Immature natural killer cell (primary cell): ENCODE measurements at regions not wholly inside any gene's neighbourhood (a gene's known extent, or its start where the extent isn't known, plus 50 kb on each side); places are given as distances from the start of the nearest gene placed in this dataset.

ENCODE experiments used
- DNase-seq, 3 donors: peaks; one replicate each; pipeline ENCODE4 v3.0.0; 2022; ENCODE audit warnings: mixed read lengths in 1 of 3
- H3K27ac Mint-ChIP-seq, 6 donors: one replicate each; pipeline ENCODE4 v1.8.0; 2020; ENCODE audit warnings: mixed read lengths in 6 of 6, mild to moderate bottlenecking in 5 of 6, inconsistent platforms in 4 of 6, moderate library complexity in 3 of 6
- H3K27me3 Mint-ChIP-seq, 3 donors: one replicate each; pipeline ENCODE4 v1.8.0; 2020 to 2021; ENCODE audit warnings: low read depth in 3 of 3, mild to moderate bottlenecking in 3 of 3, mixed read lengths in 3 of 3, moderate library complexity in 3 of 3, inconsistent platforms in 1 of 3
- H3K36me3 Mint-ChIP-seq, 3 donors: one replicate each; pipeline ENCODE4 v1.8.0; 2020; ENCODE audit warnings: mixed read lengths in 3 of 3, inconsistent platforms in 2 of 3, mild to moderate bottlenecking in 2 of 3
- H3K4me1 Mint-ChIP-seq, 2 donors: one replicate each; pipeline ENCODE4 v1.8.0; 2020; ENCODE audit warnings: inconsistent platforms in 2 of 2, mild to moderate bottlenecking in 2 of 2, mixed read lengths in 2 of 2, moderate library complexity in 1 of 2
- H3K4me3 Mint-ChIP-seq, 5 donors: one replicate each; pipeline ENCODE4 v1.8.0; 2020; ENCODE audit warnings: mild to moderate bottlenecking in 5 of 5, mixed read lengths in 5 of 5, inconsistent platforms in 3 of 5, moderate library complexity in 3 of 5
- H3K9me3 Mint-ChIP-seq, 6 donors: one replicate each; pipeline ENCODE4 v1.8.0; 2020; ENCODE audit warnings: mild to moderate bottlenecking in 6 of 6, mixed read lengths in 6 of 6, inconsistent platforms in 4 of 6, moderate library complexity in 3 of 6

GRCh38 chr5:38166832-38167231, 91.5 kb upstream of the EGFLAM start:
- Mint-ChIP-seq H3K27me3 (peaks cover 0 to 6% (median 3%) of the 10 kb centered on the region in 3 donors), H3K4me3 (no peak overlapping the region), H3K36me3 (no peaks in the 10 kb centered on the region), H3K27ac (no peak overlapping the region), H3K4me1 (no peaks in the 10 kb centered on the region), H3K9me3 (peaks cover 0 to 3% (median 0%) of the 10 kb centered on the region in 6 donors)
- DNase-seq: no peak

GRCh38 chr5:38165435-38165834, 92.9 kb upstream of the EGFLAM start:
- no peak for DNase-seq
- Mint-ChIP-seq H3K27me3 (peaks cover 2 to 13% (median 3%) of the 10 kb centered on the region in 3 donors), H3K36me3 (no peaks in the 10 kb centered on the region), H3K27ac (no peak overlapping the region), H3K9me3 (peaks cover 0 to 3% (median 0%) of the 10 kb centered on the region in 6 donors), H3K4me3 (no peak overlapping the region), H3K4me1 (no peaks in the 10 kb centered on the region)

GRCh38 chr5:38164776-38165399, 93.5 kb upstream of the EGFLAM start:
- no peak overlapping the region for H3K27ac Mint-ChIP-seq
- H3K36me3 Mint-ChIP-seq: no peaks in the 10 kb centered on the region
- peaks cover 2 to 13% (median 3%) of the 10 kb centered on the region in 3 donors for H3K27me3 Mint-ChIP-seq
- no peaks in the 10 kb centered on the region for H3K4me1 Mint-ChIP-seq
- DNase-seq: no peak
- peaks cover 0 to 3% (median 0%) of the 10 kb centered on the region in 6 donors for H3K9me3 Mint-ChIP-seq
- no peak overlapping the region for H3K4me3 Mint-ChIP-seq

- Mint-ChIP-seq H3K27ac (no peak overlapping the region), H3K27me3 (peaks cover 2 to 13% (median 3%) of the 10 kb centered on the region in 3 donors), H3K36me3 (no peaks in the 10 kb centered on the region), H3K4me1 (no peaks in the 10 kb centered on the region), H3K9me3 (peaks cover 0 to 6% (median 0%) of the 10 kb centered on the region in 6 donors), H3K4me3 (no peak overlapping the region)
- DNase-seq: no peak
Measured at GRCh38 chr5:38163636-38164237, 94.6 kb upstream of the EGFLAM start.

- DNase-seq: no peak
- H3K27me3 Mint-ChIP-seq: peaks cover 2 to 9% (median 3%) of the 10 kb centered on the region in 3 donors
- peaks cover 0 to 6% (median 0%) of the 10 kb centered on the region in 6 donors for H3K9me3 Mint-ChIP-seq
- no peaks in the 10 kb centered on the region for H3K4me1 Mint-ChIP-seq
- H3K27ac Mint-ChIP-seq: no peak overlapping the region
- no peak overlapping the region for H3K4me3 Mint-ChIP-seq
- no peaks in the 10 kb centered on the region for H3K36me3 Mint-ChIP-seq
Measured at GRCh38 chr5:38162625-38163024, 95.7 kb upstream of the EGFLAM start.

- Mint-ChIP-seq H3K27ac (no peak overlapping the region), H3K27me3 (peaks cover 4 to 7% (median 4%) of the 10 kb centered on the region in 3 donors), H3K4me3 (no peak overlapping the region), H3K4me1 (no peaks in the 10 kb centered on the region), H3K36me3 (no peaks in the 10 kb centered on the region), H3K9me3 (peaks cover 0 to 6% (median 0%) of the 10 kb centered on the region in 6 donors)
- DNase-seq: no peak
Measured at GRCh38 chr5:38157024-38157423, 101.3 kb upstream of the EGFLAM start.

GRCh38 chr5:38154615-38155204, 103.6 kb upstream of the EGFLAM start:
- peaks cover 0 to 9% (median 2%) of the 10 kb centered on the region in 3 donors for H3K27me3 Mint-ChIP-seq
- DNase-seq: no peak
- H3K4me1 Mint-ChIP-seq: no peaks in the 10 kb centered on the region
- H3K27ac Mint-ChIP-seq: no peak overlapping the region
- no peak overlapping the region for H3K4me3 Mint-ChIP-seq
- peaks cover 0 to 6% (median 0%) of the 10 kb centered on the region in 6 donors for H3K9me3 Mint-ChIP-seq
- no peaks in the 10 kb centered on the region for H3K36me3 Mint-ChIP-seq

GRCh38 chr5:38151878-38152277, 106.5 kb upstream of the EGFLAM start:
- Mint-ChIP-seq H3K27me3 (peaks cover 0 to 9% (median 2%) of the 10 kb centered on the region in 3 donors), H3K9me3 (peaks cover 0 to 6% (median 0%) of the 10 kb centered on the region in 6 donors), H3K36me3 (no peaks in the 10 kb centered on the region), H3K4me3 (no peak overlapping the region), H3K27ac (no peak overlapping the region), H3K4me1 (no peaks in the 10 kb centered on the region)
- no peak for DNase-seq

GRCh38 chr5:38149815-38150195, 108.6 kb upstream of the EGFLAM start:
- Mint-ChIP-seq H3K27me3 (peaks cover 0 to 4% (median 2%) of the 10 kb centered on the region in 3 donors), H3K9me3 (peaks cover 0 to 6% (median 0%) of the 10 kb centered on the region in 6 donors), H3K4me1 (no peaks in the 10 kb centered on the region), H3K4me3 (no peak overlapping the region), H3K36me3 (no peaks in the 10 kb centered on the region), H3K27ac (no peak overlapping the region)
- DNase-seq: no peak

GRCh38 chr5:38148021-38148625, 110.2 kb upstream of the EGFLAM start:
- H3K4me3 Mint-ChIP-seq: no peak overlapping the region
- H3K4me1 Mint-ChIP-seq: no peaks in the 10 kb centered on the region
- peaks cover 0 to 6% (median 0%) of the 10 kb centered on the region in 6 donors for H3K9me3 Mint-ChIP-seq
- peaks cover 0 to 4% (median 0%) of the 10 kb centered on the region in 3 donors for H3K27me3 Mint-ChIP-seq
- no peaks in the 10 kb centered on the region for H3K36me3 Mint-ChIP-seq
- DNase-seq: no peak
- H3K27ac Mint-ChIP-seq: no peak overlapping the region

- H3K9me3 Mint-ChIP-seq: no peaks in the 10 kb centered on the region
- peaks cover 0 to 1% (median 0%) of the 10 kb centered on the region in 3 donors for H3K27me3 Mint-ChIP-seq
- H3K4me1 Mint-ChIP-seq: no peaks in the 10 kb centered on the region
- no peak for DNase-seq
- no peak overlapping the region for H3K27ac Mint-ChIP-seq
- no peak overlapping the region for H3K4me3 Mint-ChIP-seq
- H3K36me3 Mint-ChIP-seq: no peaks in the 10 kb centered on the region
Measured at GRCh38 chr5:38143384-38143783, 115.0 kb upstream of the EGFLAM start.

GRCh38 chr5:38141665-38142064, 116.7 kb upstream of the EGFLAM start:
- H3K4me1 Mint-ChIP-seq: no peaks in the 10 kb centered on the region
- H3K9me3 Mint-ChIP-seq: peaks cover 0 to 5% (median 0%) of the 10 kb centered on the region in 6 donors
- H3K4me3 Mint-ChIP-seq: no peak overlapping the region
- H3K27ac Mint-ChIP-seq: no peak overlapping the region
- no peak for DNase-seq
- peaks cover 0 to 1% (median 0%) of the 10 kb centered on the region in 3 donors for H3K27me3 Mint-ChIP-seq
- H3K36me3 Mint-ChIP-seq: no peaks in the 10 kb centered on the region

GRCh38 chr5:38138574-38138973, 119.8 kb upstream of the EGFLAM start:
- H3K4me1 Mint-ChIP-seq: no peaks in the 10 kb centered on the region

GRCh38 chr5:38135486-38136039, 122.8 kb upstream of the EGFLAM start:
- H3K36me3 Mint-ChIP-seq: no peaks in the 10 kb centered on the region
- H3K4me1 Mint-ChIP-seq: no peaks in the 10 kb centered on the region
- peaks cover 0 to 5% (median 0%) of the 10 kb centered on the region in 6 donors for H3K9me3 Mint-ChIP-seq
- peaks cover 2 to 3% (median 3%) of the 10 kb centered on the region in 3 donors for H3K27me3 Mint-ChIP-seq
- H3K4me3 Mint-ChIP-seq: no peak overlapping the region
- H3K27ac Mint-ChIP-seq: no peak overlapping the region
- DNase-seq: no peak

More at GRCh38 chr5:38138574-38138973, 119.8 kb upstream of the EGFLAM start:
- no peak overlapping the region for H3K27ac Mint-ChIP-seq
- peaks cover 0 to 5% (median 0%) of the 10 kb centered on the region in 6 donors for H3K9me3 Mint-ChIP-seq
- DNase-seq: no peak
- no peak overlapping the region for H3K4me3 Mint-ChIP-seq
- H3K36me3 Mint-ChIP-seq: no peaks in the 10 kb centered on the region
- H3K27me3 Mint-ChIP-seq: peaks cover 0 to 5% (median 2%) of the 10 kb centered on the region in 3 donors
